ENCODE measurements at regions not wholly inside any gene's neighbourhood (a gene's known extent, or its start where the extent isn't known, plus 50 kb on each side); places are given as distances from the start of the nearest gene placed in this dataset.

- Mint-ChIP-seq H3K9me3 (peaks cover 5% of the 10 kb centered on the region), H3K4me3 (no peak overlapping the region), H3K36me3 (ENCODE audit: low read depth) (no peaks in the 10 kb centered on the region), H3K27ac (no peak overlapping the region), H3K4me1 (no peaks in the 10 kb centered on the region), H3K27me3 (no peaks in the 10 kb centered on the region)
- DNase-seq = no peak
- intact Hi-C loops (cut with micrococcal nuclease) = no loop called here
These were observed 1945.1 kb upstream of the SEL1L start for GRCh38 chr14:83478741-83479140.

GRCh38 chr14:83483063-83483462 lies 1949.4 kb upstream of the SEL1L start:
- Mint-ChIP-seq H3K27me3 (no peaks in the 10 kb centered on the region), H3K9me3 (peaks cover 3% of the 10 kb centered on the region), H3K4me1 (no peaks in the 10 kb centered on the region), H3K36me3 (ENCODE audit: low read depth) (no peaks in the 10 kb centered on the region), H3K4me3 (no peak overlapping the region), H3K27ac (no peak overlapping the region)
- intact Hi-C loops (cut with micrococcal nuclease) = no loop called here
- DNase-seq = no peak

- no peaks in the 10 kb centered on the region for H3K4me1 Mint-ChIP-seq
- H3K9me3 Mint-ChIP-seq = peaks cover 3% of the 10 kb centered on the region
- no peak overlapping the region for H3K27ac Mint-ChIP-seq
- H3K36me3 Mint-ChIP-seq (ENCODE audit: low read depth) = no peaks in the 10 kb centered on the region
- intact Hi-C loops (cut with micrococcal nuclease) = no loop called here
- no peak overlapping the region for H3K4me3 Mint-ChIP-seq
- DNase-seq = no peak
- no peaks in the 10 kb centered on the region for H3K27me3 Mint-ChIP-seq
These were observed 1951.9 kb upstream of the SEL1L start for GRCh38 chr14:83485591-83485990.

- Mint-ChIP-seq H3K9me3 (peaks cover 3% of the 10 kb centered on the region), H3K27ac (no peak overlapping the region), H3K36me3 (ENCODE audit: low read depth) (no peaks in the 10 kb centered on the region), H3K4me3 (no peak overlapping the region), H3K4me1 (no peaks in the 10 kb centered on the region), H3K27me3 (no peaks in the 10 kb centered on the region)
- intact Hi-C loops (cut with micrococcal nuclease) = no loop called here
- no peak for DNase-seq
These were observed 1957.4 kb upstream of the SEL1L start for GRCh38 chr14:83491091-83491490.

GRCh38 chr14:83520837-83521236 lies 1987.2 kb upstream of the SEL1L start:
- intact Hi-C loops (cut with micrococcal nuclease) = no loop called here
- Mint-ChIP-seq H3K9me3 (no peaks in the 10 kb centered on the region), H3K27me3 (no peaks in the 10 kb centered on the region), H3K27ac (no peak overlapping the region), H3K36me3 (ENCODE audit: low read depth) (no peaks in the 10 kb centered on the region), H3K4me3 (no peak overlapping the region), H3K4me1 (no peaks in the 10 kb centered on the region)
- no peak for DNase-seq

GRCh38 chr14:83529531-83529930 lies 1995.9 kb upstream of the SEL1L start:
- intact Hi-C loops (cut with micrococcal nuclease) = no loop called here

GRCh38 chr14:83533734-83534133 lies 1996.2 kb upstream of the FLRT2 start:
- DNase-seq = no peak
- intact Hi-C loops (cut with micrococcal nuclease) = no loop called here
- H3K4me3 Mint-ChIP-seq = no peak overlapping the region
- no peak overlapping the region for H3K27ac Mint-ChIP-seq
- H3K9me3 Mint-ChIP-seq = peaks cover 3% of the 10 kb centered on the region
- no peaks in the 10 kb centered on the region for H3K4me1 Mint-ChIP-seq
- no peaks in the 10 kb centered on the region for H3K27me3 Mint-ChIP-seq
- no peaks in the 10 kb centered on the region for H3K36me3 Mint-ChIP-seq (ENCODE audit: low read depth)

More at GRCh38 chr14:83529531-83529930, 1995.9 kb upstream of the SEL1L start:
- H3K36me3 Mint-ChIP-seq (ENCODE audit: low read depth) = no peaks in the 10 kb centered on the region
- no peak overlapping the region for H3K27ac Mint-ChIP-seq
- DNase-seq = no peak
- H3K27me3 Mint-ChIP-seq = no peaks in the 10 kb centered on the region
- H3K9me3 Mint-ChIP-seq = peaks cover 7% of the 10 kb centered on the region
- H3K4me3 Mint-ChIP-seq = no peak overlapping the region
- no peaks in the 10 kb centered on the region for H3K4me1 Mint-ChIP-seq

GRCh38 chr14:83534995-83535394 lies 1994.9 kb upstream of the FLRT2 start:
- peaks cover 8% of the 10 kb centered on the region for H3K9me3 Mint-ChIP-seq
- no peaks in the 10 kb centered on the region for H3K27me3 Mint-ChIP-seq
- no peaks in the 10 kb centered on the region for H3K36me3 Mint-ChIP-seq (ENCODE audit: low read depth)
- H3K4me1 Mint-ChIP-seq = no peaks in the 10 kb centered on the region
- no peak overlapping the region for H3K27ac Mint-ChIP-seq
- H3K4me3 Mint-ChIP-seq = no peak overlapping the region
- DNase-seq = no peak
- intact Hi-C loops (cut with micrococcal nuclease) = no loop called here

- Mint-ChIP-seq H3K4me3 (no peak overlapping the region), H3K36me3 (ENCODE audit: low read depth) (no peaks in the 10 kb centered on the region), H3K4me1 (no peaks in the 10 kb centered on the region), H3K9me3 (peaks cover 8% of the 10 kb centered on the region), H3K27me3 (no peaks in the 10 kb centered on the region), H3K27ac (no peak overlapping the region)
- no peak for DNase-seq
- intact Hi-C loops (cut with micrococcal nuclease) = no loop called here
These were observed 1994.5 kb upstream of the FLRT2 start for GRCh38 chr14:83535444-83535843.

- no peaks in the 10 kb centered on the region for H3K27me3 Mint-ChIP-seq
- no peak overlapping the region for H3K4me3 Mint-ChIP-seq
- no peak overlapping the region for H3K27ac Mint-ChIP-seq
- H3K36me3 Mint-ChIP-seq (ENCODE audit: low read depth) = no peaks in the 10 kb centered on the region
- peaks cover 10% of the 10 kb centered on the region for H3K9me3 Mint-ChIP-seq
- DNase-seq = no peak
- no peaks in the 10 kb centered on the region for H3K4me1 Mint-ChIP-seq
- intact Hi-C loops (cut with micrococcal nuclease) = no loop called here
These were observed 1988.8 kb upstream of the FLRT2 start for GRCh38 chr14:83541147-83541546.

- H3K4me1 Mint-ChIP-seq = no peaks in the 10 kb centered on the region
- DNase-seq = no peak
- no peak overlapping the region for H3K27ac Mint-ChIP-seq
- H3K4me3 Mint-ChIP-seq = no peak overlapping the region
- intact Hi-C loops (cut with micrococcal nuclease) = no loop called here
- H3K27me3 Mint-ChIP-seq = no peaks in the 10 kb centered on the region
- peaks cover 5% of the 10 kb centered on the region for H3K9me3 Mint-ChIP-seq
- H3K36me3 Mint-ChIP-seq (ENCODE audit: low read depth) = no peaks in the 10 kb centered on the region
These were observed 1981.7 kb upstream of the FLRT2 start for GRCh38 chr14:83548061-83548839.

GRCh38 chr14:83556065-83556464 lies 1973.9 kb upstream of the FLRT2 start:
- H3K4me3 Mint-ChIP-seq = no peak overlapping the region
- no peaks in the 10 kb centered on the region for H3K36me3 Mint-ChIP-seq (ENCODE audit: low read depth)
- no peaks in the 10 kb centered on the region for H3K27me3 Mint-ChIP-seq
- H3K27ac Mint-ChIP-seq = no peak overlapping the region
- intact Hi-C loops (cut with micrococcal nuclease) = no loop called here
- DNase-seq = no peak
- H3K4me1 Mint-ChIP-seq = no peaks in the 10 kb centered on the region
- peaks cover 10% of the 10 kb centered on the region for H3K9me3 Mint-ChIP-seq

GRCh38 chr14:83556746-83557453 lies 1973.0 kb upstream of the FLRT2 start:
- H3K27ac Mint-ChIP-seq = no peak overlapping the region
- intact Hi-C loops (cut with micrococcal nuclease) = no loop called here
- no peaks in the 10 kb centered on the region for H3K36me3 Mint-ChIP-seq (ENCODE audit: low read depth)
- no peak overlapping the region for H3K4me3 Mint-ChIP-seq
- no peak for DNase-seq
- H3K4me1 Mint-ChIP-seq = no peaks in the 10 kb centered on the region
- no peaks in the 10 kb centered on the region for H3K27me3 Mint-ChIP-seq
- H3K9me3 Mint-ChIP-seq = peaks cover 10% of the 10 kb centered on the region

GRCh38 chr14:83558946-83559345 lies 1971.0 kb upstream of the FLRT2 start:
- Mint-ChIP-seq H3K27ac (no peak overlapping the region), H3K9me3 (peaks cover 10% of the 10 kb centered on the region), H3K36me3 (ENCODE audit: low read depth) (no peaks in the 10 kb centered on the region), H3K4me3 (no peak overlapping the region), H3K27me3 (no peaks in the 10 kb centered on the region), H3K4me1 (no peaks in the 10 kb centered on the region)
- no peak for DNase-seq
- intact Hi-C loops (cut with micrococcal nuclease) = no loop called here
